ENCODE measurements at regions not wholly inside any gene's neighbourhood (a gene's known extent, or its start where the extent isn't known, plus 50 kb on each side); places are given as distances from the start of the nearest gene placed in this dataset.

DNA sequence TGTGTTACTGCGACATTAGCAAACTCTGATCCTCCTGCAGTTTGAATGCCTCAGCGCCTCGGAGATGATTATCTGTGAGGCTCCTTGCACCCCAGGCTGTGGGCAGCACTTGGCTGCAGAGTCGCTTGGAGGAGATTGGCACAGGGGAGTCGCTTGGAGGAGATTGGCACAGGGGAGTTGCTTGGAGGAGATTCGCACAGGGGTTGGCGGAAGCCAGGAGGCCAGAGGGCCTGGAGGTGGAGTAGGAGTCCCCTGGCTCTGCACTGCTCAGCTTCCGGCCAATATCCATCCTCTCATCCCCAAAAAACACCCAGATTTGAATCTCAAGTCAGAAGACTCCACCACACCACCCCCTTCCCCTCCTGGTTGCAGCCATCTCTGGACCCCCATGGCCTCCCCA, 192.6 kb upstream of the NECTIN1 start:
- H3K27me3 ChIP-seq (ENCODE audit: low read depth, low read length): peaks cover 74% of the 10 kb centered on the region
- no peaks in the 10 kb centered on the region for H3K36me3 ChIP-seq (replicated peaks; ENCODE audit: low read depth, low read length)
- no peak overlapping the region for H3K27ac ChIP-seq (ENCODE audit: low read length)
- no peak overlapping the region for H3K4me3 ChIP-seq (ENCODE audit: low read length)
- TF ChIP-seq, protein P1, sequence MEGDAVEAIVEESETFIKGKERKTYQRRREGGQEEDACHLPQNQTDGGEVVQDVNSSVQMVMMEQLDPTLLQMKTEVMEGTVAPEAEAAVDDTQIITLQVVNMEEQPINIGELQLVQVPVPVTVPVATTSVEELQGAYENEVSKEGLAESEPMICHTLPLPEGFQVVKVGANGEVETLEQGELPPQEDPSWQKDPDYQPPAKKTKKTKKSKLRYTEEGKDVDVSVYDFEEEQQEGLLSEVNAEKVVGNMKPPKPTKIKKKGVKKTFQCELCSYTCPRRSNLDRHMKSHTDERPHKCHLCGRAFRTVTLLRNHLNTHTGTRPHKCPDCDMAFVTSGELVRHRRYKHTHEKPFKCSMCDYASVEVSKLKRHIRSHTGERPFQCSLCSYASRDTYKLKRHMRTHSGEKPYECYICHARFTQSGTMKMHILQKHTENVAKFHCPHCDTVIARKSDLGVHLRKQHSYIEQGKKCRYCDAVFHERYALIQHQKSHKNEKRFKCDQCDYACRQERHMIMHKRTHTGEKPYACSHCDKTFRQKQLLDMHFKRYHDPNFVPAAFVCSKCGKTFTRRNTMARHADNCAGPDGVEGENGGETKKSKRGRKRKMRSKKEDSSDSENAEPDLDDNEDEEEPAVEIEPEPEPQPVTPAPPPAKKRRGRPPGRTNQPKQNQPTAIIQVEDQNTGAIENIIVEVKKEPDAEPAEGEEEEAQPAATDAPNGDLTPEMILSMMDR (IDR thresholded peaks at IDR 0.05; ENCODE audit: low read depth, low read length): no peak
- TF ChIP-seq EZH2phosphoT487 (IDR thresholded peaks at IDR 0.05; ENCODE audit: low read depth): no peak
- no peaks in the 10 kb centered on the region for H3K9me3 ChIP-seq (ENCODE audit: insufficient read depth, low read length)
- no peaks in the 10 kb centered on the region for H4K20me1 ChIP-seq (ENCODE audit: insufficient read depth, low read length)
- no peaks in the 10 kb centered on the region for H3K79me2 ChIP-seq (ENCODE audit: low read length)
- no peak overlapping the region for H3K9ac ChIP-seq (ENCODE audit: low read length)
- H3K4me1 ChIP-seq (ENCODE audit: low read length): no peaks in the 10 kb centered on the region
- no peak overlapping the region for H3K4me2 ChIP-seq (ENCODE audit: low read length)
- H2AFZ ChIP-seq (ENCODE audit: low read depth, low read length): no peak overlapping the region

DNA sequence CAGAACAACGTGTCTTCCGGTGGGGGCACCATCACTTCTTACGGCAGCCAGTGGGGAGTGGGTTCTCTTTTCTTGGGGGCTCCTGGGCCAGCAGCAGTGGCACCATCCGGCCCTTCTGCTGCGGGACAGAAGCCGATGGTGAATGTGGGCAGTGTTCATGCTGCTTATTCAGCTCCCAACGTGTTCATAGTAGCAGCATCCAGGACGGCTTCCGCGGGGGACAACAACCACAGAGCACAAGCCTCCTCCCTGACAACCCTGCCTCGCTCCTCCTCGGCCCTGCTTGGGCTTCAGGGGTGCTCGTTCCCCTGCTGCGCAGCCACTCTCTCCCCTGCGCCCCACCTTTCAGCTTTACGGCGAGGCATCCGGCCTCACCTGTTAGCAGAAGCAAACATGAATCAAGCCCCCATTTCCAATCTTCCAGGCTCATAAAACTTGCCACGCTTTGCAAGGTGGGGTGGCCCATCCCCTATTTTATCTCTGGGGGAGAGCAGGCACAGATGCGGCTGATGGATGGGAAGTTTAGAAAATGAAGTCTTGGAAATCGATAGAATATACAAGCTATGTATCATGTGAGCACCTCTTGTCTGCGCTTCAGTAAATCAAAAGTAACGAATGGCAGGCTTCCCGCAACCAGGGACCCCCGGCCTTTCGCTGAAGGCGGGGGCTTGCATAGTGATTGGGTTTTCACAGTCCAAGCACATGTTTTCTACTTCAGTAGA, 191.8 kb upstream of the NECTIN1 start:
- Histone ChIP-seq H3K79me2 (ENCODE audit: low read length) (no peaks in the 10 kb centered on the region), H3K27ac (ENCODE audit: low read length) (no peak overlapping the region), H3K9ac (ENCODE audit: low read length) (no peak overlapping the region), H4K20me1 (ENCODE audit: insufficient read depth, low read length) (no peaks in the 10 kb centered on the region), H3K36me3 (replicated peaks; ENCODE audit: low read depth, low read length) (no peaks in the 10 kb centered on the region), H3K4me2 (ENCODE audit: low read length) (no peak overlapping the region), H3K9me3 (ENCODE audit: insufficient read depth, low read length) (no peaks in the 10 kb centered on the region), H3K4me1 (ENCODE audit: low read length) (no peaks in the 10 kb centered on the region), H2AFZ (ENCODE audit: low read depth, low read length) (no peak overlapping the region), H3K27me3 (ENCODE audit: low read depth, low read length) (peaks cover 78% of the 10 kb centered on the region), H3K4me3 (ENCODE audit: low read length) (no peak overlapping the region)
- no peak for TF ChIP-seq EZH2phosphoT487 (IDR thresholded peaks at IDR 0.05; ENCODE audit: low read depth)
- TF ChIP-seq, protein P1 (IDR thresholded peaks at IDR 0.05; ENCODE audit: low read depth, low read length): no peak

DNA sequence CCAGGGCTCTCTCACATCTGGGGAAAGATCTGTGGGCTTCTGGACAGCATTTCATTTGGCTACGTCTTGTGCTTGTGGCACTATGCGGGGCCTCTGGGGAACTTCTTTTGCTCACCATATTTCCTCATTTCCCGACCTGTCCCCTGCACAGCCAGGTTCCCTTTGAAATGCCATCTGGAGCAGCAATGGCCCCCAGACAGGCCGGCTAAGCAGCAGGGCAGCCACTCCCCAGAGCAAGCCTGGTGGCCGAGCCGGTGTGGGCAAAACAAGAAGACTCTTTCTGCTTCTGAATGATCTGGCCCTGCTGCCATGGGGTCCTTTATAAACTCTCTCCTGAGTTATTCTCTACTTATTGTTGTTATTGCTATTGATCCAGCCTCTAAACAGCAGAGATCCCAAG, 190.7 kb upstream of the NECTIN1 start:
- Histone ChIP-seq H3K27ac (ENCODE audit: low read length) (no peak overlapping the region), H3K4me1 (ENCODE audit: low read length) (no peaks in the 10 kb centered on the region), H3K4me2 (ENCODE audit: low read length) (no peak overlapping the region), H2AFZ (ENCODE audit: low read depth, low read length) (no peak overlapping the region), H3K36me3 (replicated peaks; ENCODE audit: low read depth, low read length) (no peaks in the 10 kb centered on the region), H4K20me1 (ENCODE audit: insufficient read depth, low read length) (no peaks in the 10 kb centered on the region), H3K4me3 (ENCODE audit: low read length) (no peak overlapping the region), H3K79me2 (ENCODE audit: low read length) (no peaks in the 10 kb centered on the region), H3K9ac (ENCODE audit: low read length) (no peak overlapping the region), H3K9me3 (ENCODE audit: insufficient read depth, low read length) (0 out of 2 replicates have a peak, but pooled peaks cover 2% of the 10 kb centered on the region), H3K27me3 (ENCODE audit: low read depth, low read length) (peaks cover 68% of the 10 kb centered on the region)
- TF ChIP-seq EZH2phosphoT487 (IDR thresholded peaks at IDR 0.05; ENCODE audit: low read depth): no peak
- TF ChIP-seq, protein P1 (IDR thresholded peaks at IDR 0.05; ENCODE audit: low read depth, low read length): no peak

DNA sequence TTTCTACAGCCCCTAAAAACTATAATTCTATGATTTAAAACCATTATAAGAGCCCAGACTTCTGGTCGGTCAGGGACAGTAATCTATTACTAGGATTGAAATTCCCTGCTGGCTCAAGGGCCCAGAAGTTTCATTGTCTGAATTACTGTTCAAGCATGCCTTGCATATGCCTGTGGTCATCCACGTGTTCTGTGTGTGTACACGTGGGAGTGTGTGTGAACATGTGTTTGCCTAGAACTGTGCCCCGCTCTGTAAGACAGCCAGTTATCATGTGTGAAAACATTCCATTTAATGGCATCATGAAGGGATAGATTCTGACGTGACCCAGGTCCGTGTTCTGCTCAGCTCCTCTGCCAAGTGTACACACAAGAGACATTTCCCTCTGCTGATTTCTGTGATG, 189.3 kb upstream of the NECTIN1 start:
- Histone ChIP-seq H3K4me2 (ENCODE audit: low read length) (no peak overlapping the region), H3K27me3 (ENCODE audit: low read depth, low read length) (peaks cover 56% of the 10 kb centered on the region), H4K20me1 (ENCODE audit: insufficient read depth, low read length) (no peaks in the 10 kb centered on the region), H3K9ac (ENCODE audit: low read length) (no peak overlapping the region), H3K79me2 (ENCODE audit: low read length) (no peaks in the 10 kb centered on the region), H2AFZ (ENCODE audit: low read depth, low read length) (no peak overlapping the region), H3K27ac (ENCODE audit: low read length) (no peak overlapping the region), H3K36me3 (replicated peaks; ENCODE audit: low read depth, low read length) (no peaks in the 10 kb centered on the region), H3K9me3 (ENCODE audit: insufficient read depth, low read length) (0 out of 2 replicates have a peak, but pooled peaks cover 6% of the 10 kb centered on the region), H3K4me3 (ENCODE audit: low read length) (no peak overlapping the region), H3K4me1 (ENCODE audit: low read length) (no peaks in the 10 kb centered on the region)
- TF ChIP-seq, protein P1 (IDR thresholded peaks at IDR 0.05; ENCODE audit: low read depth, low read length): no peak
- TF ChIP-seq EZH2phosphoT487 (IDR thresholded peaks at IDR 0.05; ENCODE audit: low read depth): no peak
